Body of pancreas (tissue), 4 donors: ENCODE measurements at regions not wholly inside any gene's neighbourhood (a gene's known extent, or its start where the extent isn't known, plus 50 kb on each side); places are given as distances from the start of the nearest gene placed in this dataset.

Source experiments
- POLR2A ChIP-seq, 3 donors: fragments of 450-650 bp; IDR thresholded peaks; one replicate each; pipeline ENCODE4 v1.6.1; 2016; ENCODE audit warnings: antibody characterized with exemption in 3 of 3, mild to moderate bottlenecking in 2 of 3
- TF ChIP-seq, protein P1 (sequence below), 7 experiments: fragments of 450-650 bp in 4 of 7; fragments of 200-600 bp in 3 of 7; sonication (generic) in 3 of 7; IDR thresholded peaks; one replicate each; pipeline ENCODE4 v1.5.1; 2016 to 2019; ENCODE audit warnings: antibody characterized with exemption in 7 of 7

DNA sequence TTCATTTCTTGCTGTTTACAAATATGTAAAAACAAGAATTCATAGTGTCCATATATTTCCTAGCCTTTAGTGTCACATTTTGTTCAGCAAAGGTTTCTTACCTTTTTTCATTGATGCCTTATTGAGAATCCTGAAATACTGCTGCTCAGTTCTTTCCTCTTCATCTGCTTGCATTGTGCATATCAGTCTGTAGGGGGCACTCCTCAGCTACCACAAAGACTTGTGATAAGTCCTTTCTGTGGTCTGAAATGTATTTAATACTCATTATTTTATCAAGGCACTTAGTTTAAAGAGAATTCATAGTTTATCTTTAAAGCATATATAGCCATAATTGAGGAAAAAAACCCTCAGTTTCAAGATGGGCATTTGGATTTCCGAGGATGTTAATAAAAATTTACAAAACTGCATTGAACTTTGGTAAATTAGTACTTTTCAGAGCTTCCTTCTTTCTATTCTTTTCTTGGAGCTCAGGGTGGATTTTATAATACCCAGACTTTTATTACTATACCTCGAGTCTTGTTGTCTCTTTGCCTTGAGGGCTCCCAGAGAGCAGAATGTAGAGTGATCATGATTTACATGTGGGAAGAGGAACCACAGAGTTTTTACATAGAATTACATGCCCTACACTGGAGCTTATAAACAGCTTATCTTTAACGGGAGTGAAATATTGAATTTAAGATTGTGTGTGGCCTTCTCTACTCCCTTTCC lies 570.1 kb downstream of the PLCL1 start:
- TF ChIP-seq POLR2A (IDR thresholded peaks at IDR 0.05), result no peak
- TF ChIP-seq, protein P1, sequence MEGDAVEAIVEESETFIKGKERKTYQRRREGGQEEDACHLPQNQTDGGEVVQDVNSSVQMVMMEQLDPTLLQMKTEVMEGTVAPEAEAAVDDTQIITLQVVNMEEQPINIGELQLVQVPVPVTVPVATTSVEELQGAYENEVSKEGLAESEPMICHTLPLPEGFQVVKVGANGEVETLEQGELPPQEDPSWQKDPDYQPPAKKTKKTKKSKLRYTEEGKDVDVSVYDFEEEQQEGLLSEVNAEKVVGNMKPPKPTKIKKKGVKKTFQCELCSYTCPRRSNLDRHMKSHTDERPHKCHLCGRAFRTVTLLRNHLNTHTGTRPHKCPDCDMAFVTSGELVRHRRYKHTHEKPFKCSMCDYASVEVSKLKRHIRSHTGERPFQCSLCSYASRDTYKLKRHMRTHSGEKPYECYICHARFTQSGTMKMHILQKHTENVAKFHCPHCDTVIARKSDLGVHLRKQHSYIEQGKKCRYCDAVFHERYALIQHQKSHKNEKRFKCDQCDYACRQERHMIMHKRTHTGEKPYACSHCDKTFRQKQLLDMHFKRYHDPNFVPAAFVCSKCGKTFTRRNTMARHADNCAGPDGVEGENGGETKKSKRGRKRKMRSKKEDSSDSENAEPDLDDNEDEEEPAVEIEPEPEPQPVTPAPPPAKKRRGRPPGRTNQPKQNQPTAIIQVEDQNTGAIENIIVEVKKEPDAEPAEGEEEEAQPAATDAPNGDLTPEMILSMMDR (IDR thresholded peaks at IDR 0.05), result peak in 6 of 7 experiments; percentile 31 to 57 (median 41)
